GM12875 (cell line): ENCODE measurements at regions not wholly inside any gene's neighbourhood (a gene's known extent, or its start where the extent isn't known, plus 50 kb on each side); places are given as distances from the start of the nearest gene placed in this dataset.

Experiments used
- H3K4me3 ChIP-seq: one replicate; pipeline ENCODE4 v1.5.1; 2011; ENCODE audit warnings: low read depth, low read length, control low read depth
- CTCF ChIP-seq: IDR thresholded peaks from 2 replicates; pipeline ENCODE4 v1.5.1; 2011; ENCODE audit warnings: low read depth, mild to moderate bottlenecking, control low read depth, inconsistent platforms, low read length, moderate library complexity, borderline replicate concordance; ENCODE audit not compliant: insufficient read depth

- TF ChIP-seq CTCF, result no peak
- H3K4me3 ChIP-seq, result no peak overlapping the region
Measured at GRCh38 chr5:9977070-9977469, 272.6 kb downstream of the ATPSCKMT start.

- TF ChIP-seq CTCF, result no peak
- no peak overlapping the region for H3K4me3 ChIP-seq
Measured at GRCh38 chr5:9976621-9977020, 273.1 kb downstream of the ATPSCKMT start.

GRCh38 chr5:9972059-9972458 lies 277.6 kb downstream of the ATPSCKMT start:
- H3K4me3 ChIP-seq, result no peak overlapping the region
- no peak for TF ChIP-seq CTCF

GRCh38 chr5:9971301-9971700 lies 278.4 kb downstream of the ATPSCKMT start:
- H3K4me3 ChIP-seq, result no peak overlapping the region
- no peak for TF ChIP-seq CTCF

GRCh38 chr5:9958914-9959313 lies 290.8 kb downstream of the ATPSCKMT start:
- H3K4me3 ChIP-seq, result no peak overlapping the region
- no peak for TF ChIP-seq CTCF

GRCh38 chr5:9957214-9957613 lies 292.5 kb downstream of the ATPSCKMT start:
- no peak for TF ChIP-seq CTCF
- H3K4me3 ChIP-seq, result no peak overlapping the region

GRCh38 chr5:9956725-9957124 lies 293.0 kb downstream of the ATPSCKMT start:
- H3K4me3 ChIP-seq, result no peak overlapping the region
- no peak for TF ChIP-seq CTCF
